Astrocyte (in vitro differentiated cells and primary cell): ENCODE measurements at regions not wholly inside any gene's neighbourhood (a gene's known extent, or its start where the extent isn't known, plus 50 kb on each side); places are given as distances from the start of the nearest gene placed in this dataset.

Source experiments
- DNase-seq: peaks from one replicate; pipeline ENCODE4 v3.0.0-alpha.2; 2010; ENCODE audit warnings: low read depth
- FAIRE-seq: peaks from 2 replicates; lab custom pipeline; 2011; peaks lifted over from hg19 to GRCh38; lab: Jason Lieb, UNC
- H2AFZ ChIP-seq: 2 replicates; pipeline ENCODE4 v1.6.0; 2012; ENCODE audit warnings: low read depth, low read length, inconsistent platforms
- H3K27ac ChIP-seq: 2 replicates; pipeline ENCODE4 v1.5.1; 2011; ENCODE audit warnings: low read depth, low read length, inconsistent platforms
- H3K27me3 ChIP-seq: 2 replicates; pipeline ENCODE4 v1.6.0; 2011; ENCODE audit warnings: low read length, inconsistent platforms; ENCODE audit not compliant: insufficient read depth
- H3K36me3 ChIP-seq: 2 replicates; pipeline ENCODE4 v1.5.1; 2011; ENCODE audit warnings: low read length, inconsistent platforms; ENCODE audit not compliant: insufficient read depth
- H3K4me1 ChIP-seq: 2 replicates; pipeline ENCODE4 v1.5.1; 2011; ENCODE audit warnings: low read length, inconsistent platforms; ENCODE audit not compliant: insufficient read depth
- H3K4me2 ChIP-seq: 2 replicates; pipeline ENCODE4 v1.6.0; 2012; ENCODE audit warnings: low read length, inconsistent platforms
- H3K4me3 ChIP-seq: 2 replicates; pipeline ENCODE4 v1.5.1; 2011; ENCODE audit warnings: low read depth, mild to moderate bottlenecking, low read length, inconsistent platforms; ENCODE audit not compliant: insufficient read depth
- H3K79me2 ChIP-seq: 2 replicates; pipeline ENCODE4 v1.6.0; 2012; ENCODE audit warnings: mild to moderate bottlenecking, low read length, inconsistent platforms; ENCODE audit not compliant: insufficient read depth
- H3K9ac ChIP-seq: 2 replicates; pipeline ENCODE4 v1.6.0; 2012; ENCODE audit warnings: mild to moderate bottlenecking, low read length, inconsistent platforms
- H3K9me3 ChIP-seq: 2 replicates; pipeline ENCODE4 v1.5.1; 2012; ENCODE audit warnings: low read depth, mild to moderate bottlenecking, low read length, inconsistent platforms; ENCODE audit not compliant: insufficient read depth
- H4K20me1 ChIP-seq: 2 replicates; pipeline ENCODE4 v1.6.0; 2012; ENCODE audit warnings: low read length, inconsistent platforms; ENCODE audit not compliant: insufficient read depth
- H3K27ac Mint-ChIP-seq: one replicate; pipeline ENCODE4 v1.8.0; 2021; ENCODE audit warnings: mild to moderate bottlenecking, mixed read lengths; ENCODE audit not compliant: unreplicated experiment
- H3K27me3 Mint-ChIP-seq: one replicate; pipeline ENCODE4 v1.8.0; 2021; ENCODE audit warnings: low read depth, mixed read lengths; ENCODE audit not compliant: unreplicated experiment
- H3K36me3 Mint-ChIP-seq: one replicate; pipeline ENCODE4 v1.8.0; 2021; ENCODE audit warnings: low read depth, mixed read lengths; ENCODE audit not compliant: unreplicated experiment
- H3K4me1 Mint-ChIP-seq: one replicate; pipeline ENCODE4 v1.8.0; 2021; ENCODE audit warnings: low read depth, mixed read lengths; ENCODE audit not compliant: unreplicated experiment
- H3K4me3 Mint-ChIP-seq: one replicate; pipeline ENCODE4 v1.8.0; 2021; ENCODE audit warnings: mild to moderate bottlenecking, moderate library complexity, mixed read lengths; ENCODE audit not compliant: unreplicated experiment
- H3K9me3 Mint-ChIP-seq: one replicate; pipeline ENCODE4 v1.8.0; 2021; ENCODE audit warnings: mild to moderate bottlenecking, mixed read lengths; ENCODE audit not compliant: unreplicated experiment
- EZH2 ChIP-seq: IDR thresholded peaks from 2 replicates; pipeline ENCODE4 v1.6.1; 2012; ENCODE audit warnings: mild to moderate bottlenecking, low read length, inconsistent platforms; ENCODE audit not compliant: insufficient read depth
- TF ChIP-seq, protein P1 (sequence below): IDR thresholded peaks from 2 replicates; pipeline ENCODE4 v1.5.1; 2011; ENCODE audit warnings: low read depth, mild to moderate bottlenecking, inconsistent platforms, low read length, moderate library complexity; ENCODE audit not compliant: insufficient read depth

DNA sequence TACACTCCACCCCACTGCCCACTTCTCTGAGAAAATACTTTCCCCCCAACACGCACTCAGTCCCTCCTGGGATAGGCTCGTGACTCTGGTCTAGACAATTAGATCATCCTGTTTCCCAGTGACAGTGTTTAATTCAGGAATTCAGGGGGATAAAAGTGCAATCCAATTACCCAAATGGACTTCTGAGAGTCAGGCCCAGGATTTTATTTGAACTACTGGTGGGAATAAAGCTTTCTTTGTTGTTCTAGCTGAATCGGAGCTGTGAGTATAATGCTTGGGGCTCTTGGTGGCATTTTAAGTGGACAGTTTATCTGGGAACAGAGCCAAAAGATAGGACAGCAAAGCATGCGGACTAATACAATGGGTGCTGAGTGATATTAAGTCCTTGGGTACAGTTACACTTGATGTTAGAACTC, 683.3 kb downstream of the MAT2B start:
- Histone ChIP-seq H3K27me3 (no peaks in the 10 kb centered on the region), H3K4me2 (no peak overlapping the region), H3K4me3 (no peak overlapping the region), H3K36me3 (no peaks in the 10 kb centered on the region), H3K27ac (no peak overlapping the region), H3K79me2 (no peaks in the 10 kb centered on the region), H3K9ac (no peak overlapping the region), H3K4me1 (peaks cover 8% of the 10 kb centered on the region), H2AFZ (no peak overlapping the region), H4K20me1 (no peaks in the 10 kb centered on the region), H3K9me3 (no peaks in the 10 kb centered on the region)
- Mint-ChIP-seq H3K4me3 (no peak overlapping the region), H3K9me3 (no peaks in the 10 kb centered on the region), H3K27me3 (no peaks in the 10 kb centered on the region), H3K4me1 (peaks cover 9% of the 10 kb centered on the region), H3K36me3 (no peaks in the 10 kb centered on the region), H3K27ac (no peak overlapping the region)
- DNase-seq, result peak; percentile 59
- TF ChIP-seq, protein P1, sequence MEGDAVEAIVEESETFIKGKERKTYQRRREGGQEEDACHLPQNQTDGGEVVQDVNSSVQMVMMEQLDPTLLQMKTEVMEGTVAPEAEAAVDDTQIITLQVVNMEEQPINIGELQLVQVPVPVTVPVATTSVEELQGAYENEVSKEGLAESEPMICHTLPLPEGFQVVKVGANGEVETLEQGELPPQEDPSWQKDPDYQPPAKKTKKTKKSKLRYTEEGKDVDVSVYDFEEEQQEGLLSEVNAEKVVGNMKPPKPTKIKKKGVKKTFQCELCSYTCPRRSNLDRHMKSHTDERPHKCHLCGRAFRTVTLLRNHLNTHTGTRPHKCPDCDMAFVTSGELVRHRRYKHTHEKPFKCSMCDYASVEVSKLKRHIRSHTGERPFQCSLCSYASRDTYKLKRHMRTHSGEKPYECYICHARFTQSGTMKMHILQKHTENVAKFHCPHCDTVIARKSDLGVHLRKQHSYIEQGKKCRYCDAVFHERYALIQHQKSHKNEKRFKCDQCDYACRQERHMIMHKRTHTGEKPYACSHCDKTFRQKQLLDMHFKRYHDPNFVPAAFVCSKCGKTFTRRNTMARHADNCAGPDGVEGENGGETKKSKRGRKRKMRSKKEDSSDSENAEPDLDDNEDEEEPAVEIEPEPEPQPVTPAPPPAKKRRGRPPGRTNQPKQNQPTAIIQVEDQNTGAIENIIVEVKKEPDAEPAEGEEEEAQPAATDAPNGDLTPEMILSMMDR, result no peak
- TF ChIP-seq EZH2, result no peak
- no peak for FAIRE-seq

DNA sequence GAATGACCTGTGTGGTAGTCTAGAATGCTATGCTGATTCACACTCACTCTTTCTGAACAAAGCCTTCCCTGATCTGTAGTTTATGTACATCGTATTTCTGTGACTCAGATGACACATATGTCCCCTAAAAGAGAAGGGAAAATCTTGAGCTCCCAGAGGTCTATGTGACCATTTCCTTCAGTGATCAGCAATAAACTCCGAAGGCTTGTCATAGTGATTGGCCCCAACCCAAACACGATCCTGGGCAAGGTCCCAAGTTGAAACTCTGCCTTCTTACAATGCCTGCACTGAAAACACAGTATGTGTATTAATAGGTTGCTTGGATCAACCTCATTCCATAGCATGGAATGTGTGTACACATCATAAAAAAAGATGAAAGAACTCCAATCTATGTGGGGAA, 685.8 kb downstream of the MAT2B start:
- H3K27me3 Mint-ChIP-seq, result no peaks in the 10 kb centered on the region
- TF ChIP-seq EZH2, result no peak
- TF ChIP-seq, protein P1, result no peak
- no peak overlapping the region for H3K4me3 Mint-ChIP-seq
- H3K4me1 ChIP-seq, result peaks cover 8% of the 10 kb centered on the region
- no peaks in the 10 kb centered on the region for H4K20me1 ChIP-seq
- H3K36me3 ChIP-seq, result no peaks in the 10 kb centered on the region
- no peak overlapping the region for H3K9ac ChIP-seq
- no peaks in the 10 kb centered on the region for H3K27me3 ChIP-seq
- FAIRE-seq (no peak), DNase-seq (peak; percentile 65)
- no peak overlapping the region for H2AFZ ChIP-seq
- no peaks in the 10 kb centered on the region for H3K36me3 Mint-ChIP-seq
- no peak overlapping the region for H3K27ac ChIP-seq
- H3K27ac Mint-ChIP-seq, result no peak overlapping the region
- H3K4me2 ChIP-seq, result peak overlapping the region; percentile 22
- H3K4me3 ChIP-seq, result no peak overlapping the region
- H3K9me3 ChIP-seq, result no peaks in the 10 kb centered on the region
- no peaks in the 10 kb centered on the region for H3K9me3 Mint-ChIP-seq
- H3K79me2 ChIP-seq, result no peaks in the 10 kb centered on the region
- peaks cover 9% of the 10 kb centered on the region for H3K4me1 Mint-ChIP-seq

DNA sequence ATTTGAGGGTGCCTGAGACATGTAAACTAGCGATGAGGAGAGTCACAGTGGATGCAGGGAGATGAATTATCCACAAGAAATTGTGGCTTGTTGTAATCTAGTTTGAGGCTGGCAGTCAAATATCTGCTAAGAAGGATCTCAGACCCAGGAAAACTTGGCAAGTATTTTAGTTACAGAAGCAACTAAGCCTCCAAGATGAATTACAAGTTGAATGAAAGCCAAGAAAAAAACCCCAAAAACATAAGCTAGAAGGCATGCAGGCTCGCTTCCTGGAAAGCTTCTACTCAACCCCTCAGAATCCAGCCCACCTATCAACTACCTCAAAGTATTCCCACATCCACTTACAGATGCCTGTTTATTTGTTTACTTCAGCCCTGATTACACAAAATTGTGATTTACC, 696.9 kb downstream of the MAT2B start:
- no peaks in the 10 kb centered on the region for H3K36me3 Mint-ChIP-seq
- Histone ChIP-seq H4K20me1 (no peaks in the 10 kb centered on the region), H3K4me3 (no peak overlapping the region), H3K9ac (no peak overlapping the region), H3K4me1 (peaks cover 20% of the 10 kb centered on the region), H3K4me2 (peak overlapping the region; percentile 37), H3K36me3 (no peaks in the 10 kb centered on the region), H3K27ac (peak overlapping the region; percentile 9), H2AFZ (no peak overlapping the region), H3K27me3 (no peaks in the 10 kb centered on the region), H3K9me3 (no peaks in the 10 kb centered on the region), H3K79me2 (no peaks in the 10 kb centered on the region)
- FAIRE-seq, result no peak
- no peaks in the 10 kb centered on the region for H3K27me3 Mint-ChIP-seq
- DNase-seq, result peak; percentile 92
- no peak overlapping the region for H3K4me3 Mint-ChIP-seq
- TF ChIP-seq EZH2, result no peak
- TF ChIP-seq, protein P1, result no peak
- H3K27ac Mint-ChIP-seq, result no peak overlapping the region
- peaks cover 1% of the 10 kb centered on the region for H3K4me1 Mint-ChIP-seq
- no peaks in the 10 kb centered on the region for H3K9me3 Mint-ChIP-seq
